Thyroid gland (tissue), 4 donors: ENCODE measurements at regions not wholly inside any gene's neighbourhood (a gene's known extent, or its start where the extent isn't known, plus 50 kb on each side); places are given as distances from the start of the nearest gene placed in this dataset.

Source experiments
- DNase-seq, 2 donors: peaks; one replicate each; pipeline ENCODE4 v3.0.0-alpha.2; 2019
- H3K27ac ChIP-seq, 3 donors: fragments of 200-600 bp; sonication (generic); 1 replicate in 2 of 3; 2 replicates in 1 of 3; pipeline ENCODE4 v1.5.1; 2016 to 2019; ENCODE audit warnings: mild to moderate bottlenecking in 1 of 3, moderate library complexity in 1 of 3
- H3K27me3 ChIP-seq: fragments of 200-600 bp; sonication (generic); one replicate; pipeline ENCODE4 v1.5.1; 2019
- H3K36me3 ChIP-seq, 2 donors: fragments of 200-600 bp; sonication (generic); one replicate each; pipeline ENCODE4 v1.5.1; 2016 to 2019
- H3K4me1 ChIP-seq, 2 donors: fragments of 200-600 bp; sonication (generic); one replicate each; pipeline ENCODE4 v1.5.1; 2017 to 2019
- H3K4me3 ChIP-seq, 3 donors: fragments of 200-600 bp; sonication (generic); replicated peaks in 1 of 3; 1 replicate in 2 of 3; 2 replicates in 1 of 3; pipeline ENCODE4 v1.5.1; 2016; ENCODE audit warnings: mild to moderate bottlenecking in 1 of 3
- H3K9me3 ChIP-seq: fragments of 200-600 bp; sonication (generic); one replicate; pipeline ENCODE4 v1.5.1; 2017
- POLR2A ChIP-seq, 2 donors: fragments of 450-650 bp; IDR thresholded peaks; one replicate each; pipeline ENCODE4 v1.6.1; 2017; ENCODE audit warnings: antibody characterized with exemption in 2 of 2, mild to moderate bottlenecking in 2 of 2, moderate library complexity in 1 of 2
- WGBS, 2 donors: methylation state at CpG; one replicate each; pipeline ENCODE4 v1.1.5; 2017; 5-methylcytosine and 5-hydroxymethylcytosine counted together
- intact Hi-C: fragments of 100-400 bp; cut with DNase I; formaldehyde crosslinking; loops from one replicate; pipeline ENCODE4 v1.15.1; 2023
- TF ChIP-seq, protein P1 (sequence below), 6 experiments: fragments of 200-600 bp in 3 of 6; fragments of 450-650 bp in 3 of 6; sonication (generic) in 3 of 6; IDR thresholded peaks; one replicate each; pipeline ENCODE4 v1.5.1; 2016 to 2019; ENCODE audit warnings: antibody characterized with exemption in 6 of 6, mild to moderate bottlenecking in 2 of 6, inconsistent platforms in 1 of 6, moderate library complexity in 1 of 6

DNA sequence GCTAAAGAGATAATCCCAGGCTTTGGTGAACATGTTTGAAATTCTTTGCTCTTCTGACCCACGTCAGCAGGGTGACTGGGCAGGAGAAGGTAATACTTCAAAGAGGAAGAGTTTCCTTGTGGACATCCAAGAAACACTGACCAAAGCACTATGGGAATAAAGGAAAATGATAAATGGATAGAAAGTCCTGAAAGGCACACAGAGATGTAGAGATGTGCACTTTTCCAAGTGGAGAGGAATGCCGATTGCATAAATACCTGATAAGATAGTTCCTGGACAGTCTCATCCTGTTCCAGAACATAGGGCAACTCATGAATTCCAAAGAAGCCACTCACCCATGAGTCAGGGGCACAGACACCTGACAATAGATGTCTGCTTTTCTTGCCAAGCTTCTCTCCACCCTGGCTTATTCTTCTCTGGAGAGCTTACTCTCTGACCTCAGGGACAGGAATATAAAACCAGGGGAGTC, 191.3 kb upstream of the FOXA2 start:
- Histone ChIP-seq H3K4me1 (no peaks in the 10 kb centered on the region), H3K36me3 (no peaks in the 10 kb centered on the region), H3K4me3 (no peak overlapping the region), H3K9me3 (no peaks in the 10 kb centered on the region), H3K27me3 (no peaks in the 10 kb centered on the region), H3K27ac (no peak overlapping the region)
- no peak for DNase-seq
- WGBS, 2 donors = 78 to 83% methylated on average over 2 of the region's 2 CpGs
- intact Hi-C loops = no loop called here
- TF ChIP-seq, protein P1, sequence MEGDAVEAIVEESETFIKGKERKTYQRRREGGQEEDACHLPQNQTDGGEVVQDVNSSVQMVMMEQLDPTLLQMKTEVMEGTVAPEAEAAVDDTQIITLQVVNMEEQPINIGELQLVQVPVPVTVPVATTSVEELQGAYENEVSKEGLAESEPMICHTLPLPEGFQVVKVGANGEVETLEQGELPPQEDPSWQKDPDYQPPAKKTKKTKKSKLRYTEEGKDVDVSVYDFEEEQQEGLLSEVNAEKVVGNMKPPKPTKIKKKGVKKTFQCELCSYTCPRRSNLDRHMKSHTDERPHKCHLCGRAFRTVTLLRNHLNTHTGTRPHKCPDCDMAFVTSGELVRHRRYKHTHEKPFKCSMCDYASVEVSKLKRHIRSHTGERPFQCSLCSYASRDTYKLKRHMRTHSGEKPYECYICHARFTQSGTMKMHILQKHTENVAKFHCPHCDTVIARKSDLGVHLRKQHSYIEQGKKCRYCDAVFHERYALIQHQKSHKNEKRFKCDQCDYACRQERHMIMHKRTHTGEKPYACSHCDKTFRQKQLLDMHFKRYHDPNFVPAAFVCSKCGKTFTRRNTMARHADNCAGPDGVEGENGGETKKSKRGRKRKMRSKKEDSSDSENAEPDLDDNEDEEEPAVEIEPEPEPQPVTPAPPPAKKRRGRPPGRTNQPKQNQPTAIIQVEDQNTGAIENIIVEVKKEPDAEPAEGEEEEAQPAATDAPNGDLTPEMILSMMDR (IDR thresholded peaks at IDR 0.05) = no peak
- no peak for TF ChIP-seq POLR2A (IDR thresholded peaks at IDR 0.05)

DNA sequence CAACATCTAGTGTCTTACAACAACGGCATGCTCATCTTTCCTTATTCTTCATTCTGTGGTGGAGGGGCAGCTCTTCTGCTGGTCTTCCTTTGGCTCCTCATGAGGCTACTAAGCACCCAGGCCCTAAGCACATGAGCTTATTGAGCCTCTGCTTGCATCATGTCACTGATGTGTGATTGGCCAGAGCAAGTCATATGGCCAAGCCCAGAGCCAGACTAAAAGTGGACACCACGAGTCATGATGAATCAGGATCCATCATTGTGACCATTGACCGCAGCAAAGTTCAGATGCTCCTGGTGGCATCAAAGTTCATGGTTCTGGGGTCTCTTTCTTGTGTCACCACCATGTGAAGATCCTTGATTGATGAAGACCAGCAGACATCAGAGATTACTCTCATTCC, 192.0 kb upstream of the FOXA2 start:
- H3K27ac ChIP-seq = no peak overlapping the region
- DNase-seq = no peak
- H3K27me3 ChIP-seq = no peaks in the 10 kb centered on the region
- intact Hi-C loops = no loop called here
- WGBS, 2 donors = 84 to 97% methylated on average over 2 to 3 of the region's 3 CpGs
- no peaks in the 10 kb centered on the region for H3K4me1 ChIP-seq
- H3K36me3 ChIP-seq = no peaks in the 10 kb centered on the region
- no peaks in the 10 kb centered on the region for H3K9me3 ChIP-seq
- TF ChIP-seq, protein P1 (IDR thresholded peaks at IDR 0.05) = no peak
- TF ChIP-seq POLR2A (IDR thresholded peaks at IDR 0.05) = no peak
- H3K4me3 ChIP-seq = no peak overlapping the region

DNA sequence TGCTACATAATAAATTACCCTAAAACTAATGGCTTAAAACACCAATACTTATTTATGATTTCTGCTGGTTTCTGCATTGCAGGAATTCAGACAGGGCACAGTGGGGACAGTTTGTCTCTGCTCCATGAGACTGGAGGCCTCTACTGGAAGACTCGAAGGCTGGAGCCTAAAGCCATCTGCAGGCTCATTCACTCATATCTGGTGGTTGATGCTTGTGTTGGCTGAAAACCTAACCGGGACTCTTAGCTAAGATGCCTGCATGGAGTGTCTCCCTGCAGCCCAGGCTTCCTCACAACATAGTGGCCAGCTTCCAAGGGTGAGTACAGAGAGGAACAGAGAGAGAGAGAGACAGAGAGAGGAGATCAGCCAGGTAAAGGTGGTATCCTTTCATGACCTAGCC, 195.5 kb upstream of the FOXA2 start:
- TF ChIP-seq, protein P1 (IDR thresholded peaks at IDR 0.05) = no peak
- no peak for TF ChIP-seq POLR2A (IDR thresholded peaks at IDR 0.05)
- no peaks in the 10 kb centered on the region for H3K9me3 ChIP-seq
- no peak overlapping the region for H3K27ac ChIP-seq
- intact Hi-C loops = no loop called here
- H3K4me1 ChIP-seq = no peaks in the 10 kb centered on the region
- DNase-seq = no peak
- H3K4me3 ChIP-seq = no peak overlapping the region
- H3K27me3 ChIP-seq = no peaks in the 10 kb centered on the region
- WGBS, 2 donors = 66 to 67% methylated on average over 2 of the region's 2 CpGs
- no peaks in the 10 kb centered on the region for H3K36me3 ChIP-seq

DNA sequence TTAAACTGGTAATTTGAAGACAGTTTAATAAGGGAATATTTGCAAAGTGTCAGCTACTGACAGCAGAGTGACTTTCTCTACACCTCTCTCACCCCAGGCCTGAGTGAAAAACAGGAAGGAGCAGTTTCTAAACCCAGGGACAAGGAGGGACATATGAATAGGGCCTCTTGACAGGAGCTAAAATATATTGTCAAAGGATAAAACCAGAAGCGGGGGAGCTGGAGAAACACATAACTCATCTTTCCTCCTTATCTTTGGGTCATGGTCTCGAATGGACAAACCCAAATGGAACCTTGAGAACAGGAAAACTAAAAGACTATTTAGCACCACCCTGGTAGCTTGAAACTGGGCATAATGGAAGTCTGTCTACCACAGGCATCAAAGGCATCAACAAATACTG, 197.5 kb upstream of the FOXA2 start:
- no peaks in the 10 kb centered on the region for H3K27me3 ChIP-seq
- no peaks in the 10 kb centered on the region for H3K36me3 ChIP-seq
- DNase-seq = no peak
- H3K9me3 ChIP-seq = no peaks in the 10 kb centered on the region
- TF ChIP-seq POLR2A (IDR thresholded peaks at IDR 0.05) = no peak
- TF ChIP-seq, protein P1 (IDR thresholded peaks at IDR 0.05) = no peak
- H3K4me1 ChIP-seq = no peaks in the 10 kb centered on the region
- intact Hi-C loops = no loop called here
- WGBS, 2 donors = 82 to 93% methylated on average over 2 of the region's 2 CpGs
- H3K4me3 ChIP-seq = no peak overlapping the region
- H3K27ac ChIP-seq = no peak overlapping the region

DNA sequence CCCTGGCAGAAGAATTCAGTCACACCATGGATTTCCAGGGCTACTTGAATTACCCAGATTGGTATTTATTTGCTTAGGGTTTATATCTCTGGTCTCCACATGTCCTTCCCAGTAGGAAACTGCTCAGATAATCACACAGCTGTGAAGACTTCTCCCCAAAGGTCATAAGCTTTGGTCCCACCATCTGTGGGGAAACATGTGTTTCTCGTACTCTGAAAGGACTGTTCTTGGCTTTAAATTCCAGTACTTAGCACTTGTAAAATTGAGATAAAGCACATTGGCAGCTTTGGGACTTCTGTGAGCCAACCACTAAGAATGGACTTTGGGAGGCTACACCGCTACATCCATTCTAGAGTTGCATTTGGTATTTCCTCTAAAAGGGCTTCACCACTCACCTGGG, 205.3 kb upstream of the FOXA2 start:
- WGBS, 2 donors = 69 to 87% methylated on average over 2 of the region's 2 CpGs
- H3K4me3 ChIP-seq = no peak overlapping the region
- peaks cover 0 to 7% of the 10 kb centered on the region in 2 donors for H3K4me1 ChIP-seq
- intact Hi-C loops = no loop called here
- no peak for TF ChIP-seq POLR2A (IDR thresholded peaks at IDR 0.05)
- TF ChIP-seq, protein P1 (IDR thresholded peaks at IDR 0.05) = no peak
- no peak overlapping the region for H3K27ac ChIP-seq
- DNase-seq = no peak
- no peaks in the 10 kb centered on the region for H3K9me3 ChIP-seq
- no peaks in the 10 kb centered on the region for H3K27me3 ChIP-seq
- no peaks in the 10 kb centered on the region for H3K36me3 ChIP-seq
